Neural progenitor cell (in vitro differentiated cells): ENCODE measurements at regions not wholly inside any gene's neighbourhood (a gene's known extent, or its start where the extent isn't known, plus 50 kb on each side); places are given as distances from the start of the nearest gene placed in this dataset.

Experiments used
- EZH2 ChIP-seq: fragments of 200-600 bp; sonication (generic); IDR thresholded peaks from 2 replicates; pipeline ENCODE4 v1.6.1; 2017; ENCODE audit warnings: antibody characterized with exemption, mild to moderate bottlenecking, moderate library complexity
- TF ChIP-seq, protein P1 (sequence below): fragments of 200-600 bp; sonication (generic); IDR thresholded peaks from 2 replicates; pipeline ENCODE4 v1.5.1; 2017; ENCODE audit warnings: antibody characterized with exemption, mild to moderate bottlenecking

DNA sequence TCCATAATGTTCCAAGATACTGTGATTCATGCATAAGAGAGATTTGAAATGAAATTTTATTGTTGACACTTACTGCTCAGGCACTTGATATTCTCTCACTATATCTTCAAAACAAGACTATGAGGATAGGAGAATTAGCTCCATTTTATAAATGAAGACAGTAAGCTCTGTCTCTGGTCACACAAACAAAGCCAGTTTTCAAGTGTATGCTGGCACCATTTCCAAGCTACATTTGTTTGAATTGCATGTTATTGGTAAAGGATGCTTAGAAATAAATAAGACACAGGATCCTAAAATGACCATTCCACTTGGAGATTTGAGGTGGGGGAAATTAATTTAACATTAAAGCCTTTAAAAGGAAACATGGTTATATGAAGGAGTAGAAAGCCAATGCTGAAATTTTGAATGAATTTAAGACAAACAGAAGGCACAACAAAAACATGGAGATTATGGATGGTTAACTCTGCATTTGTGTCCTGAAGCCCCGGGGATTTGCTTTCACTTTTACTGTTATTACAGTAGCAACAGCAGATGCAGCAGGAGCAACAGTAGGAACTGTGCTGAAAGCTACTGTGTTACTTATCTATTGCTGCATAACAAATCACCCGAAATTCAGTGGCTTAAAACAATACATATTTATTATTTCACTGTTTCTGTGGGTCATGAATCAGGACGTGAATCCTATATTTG, 79.7 kb upstream of the ASTN2 start:
- no peak for TF ChIP-seq EZH2
- TF ChIP-seq, protein P1, sequence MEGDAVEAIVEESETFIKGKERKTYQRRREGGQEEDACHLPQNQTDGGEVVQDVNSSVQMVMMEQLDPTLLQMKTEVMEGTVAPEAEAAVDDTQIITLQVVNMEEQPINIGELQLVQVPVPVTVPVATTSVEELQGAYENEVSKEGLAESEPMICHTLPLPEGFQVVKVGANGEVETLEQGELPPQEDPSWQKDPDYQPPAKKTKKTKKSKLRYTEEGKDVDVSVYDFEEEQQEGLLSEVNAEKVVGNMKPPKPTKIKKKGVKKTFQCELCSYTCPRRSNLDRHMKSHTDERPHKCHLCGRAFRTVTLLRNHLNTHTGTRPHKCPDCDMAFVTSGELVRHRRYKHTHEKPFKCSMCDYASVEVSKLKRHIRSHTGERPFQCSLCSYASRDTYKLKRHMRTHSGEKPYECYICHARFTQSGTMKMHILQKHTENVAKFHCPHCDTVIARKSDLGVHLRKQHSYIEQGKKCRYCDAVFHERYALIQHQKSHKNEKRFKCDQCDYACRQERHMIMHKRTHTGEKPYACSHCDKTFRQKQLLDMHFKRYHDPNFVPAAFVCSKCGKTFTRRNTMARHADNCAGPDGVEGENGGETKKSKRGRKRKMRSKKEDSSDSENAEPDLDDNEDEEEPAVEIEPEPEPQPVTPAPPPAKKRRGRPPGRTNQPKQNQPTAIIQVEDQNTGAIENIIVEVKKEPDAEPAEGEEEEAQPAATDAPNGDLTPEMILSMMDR: no peak
